Bone marrow (tissue), 2 donors: ENCODE measurements at regions not wholly inside any gene's neighbourhood (a gene's known extent, or its start where the extent isn't known, plus 50 kb on each side); places are given as distances from the start of the nearest gene placed in this dataset.
"Not testable (repeated sequence)": the region's sequence is repeated elsewhere in the genome, so short reads cannot be mapped to it uniquely, and the experiment has no call there.

Source experiments
- DNase-seq, 2 donors: peaks; one replicate each; lab custom pipeline; 2025; lab: John Stamatoyannopoulos, UW

DNA sequence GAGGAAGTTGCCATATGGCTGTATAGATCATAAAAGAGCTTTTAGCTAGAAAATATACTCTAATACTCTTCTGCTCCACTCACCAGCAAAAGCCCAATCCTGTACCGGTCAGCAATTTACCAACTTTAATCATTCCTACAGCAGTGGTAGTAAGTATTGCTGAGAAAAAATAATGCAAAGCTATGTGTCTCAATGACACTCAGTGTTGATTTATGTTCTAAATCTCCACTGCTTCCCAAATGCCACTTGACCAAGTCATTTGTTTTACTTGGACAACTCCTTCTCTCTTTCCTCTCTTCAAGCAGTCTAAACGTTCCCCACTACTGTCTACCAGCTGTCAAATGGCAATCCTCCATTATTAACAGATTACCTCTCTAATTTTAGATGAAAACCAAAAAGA, 201.8 kb upstream of the GK2 start:
- no peak for DNase-seq

DNA sequence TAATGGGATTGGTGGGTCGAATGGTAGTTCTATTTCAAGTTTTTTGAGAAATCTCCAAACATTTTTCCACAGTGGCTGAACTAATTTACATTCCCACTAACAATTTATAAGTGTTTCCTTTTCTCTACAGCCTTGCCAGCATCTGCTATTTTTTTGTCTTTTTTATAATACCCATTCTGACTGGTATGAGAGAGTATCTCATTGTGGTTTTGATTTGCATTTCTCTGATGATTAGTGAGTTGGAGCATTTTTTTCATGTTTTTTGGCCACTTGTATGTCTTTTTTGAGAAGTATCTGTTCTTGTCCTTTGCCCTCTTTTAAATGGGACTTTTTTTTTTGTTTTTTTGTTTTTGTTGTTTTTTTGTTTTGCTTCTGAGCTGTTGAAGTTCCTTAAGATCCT, 200.0 kb upstream of the GK2 start:
- no peak for DNase-seq

DNA sequence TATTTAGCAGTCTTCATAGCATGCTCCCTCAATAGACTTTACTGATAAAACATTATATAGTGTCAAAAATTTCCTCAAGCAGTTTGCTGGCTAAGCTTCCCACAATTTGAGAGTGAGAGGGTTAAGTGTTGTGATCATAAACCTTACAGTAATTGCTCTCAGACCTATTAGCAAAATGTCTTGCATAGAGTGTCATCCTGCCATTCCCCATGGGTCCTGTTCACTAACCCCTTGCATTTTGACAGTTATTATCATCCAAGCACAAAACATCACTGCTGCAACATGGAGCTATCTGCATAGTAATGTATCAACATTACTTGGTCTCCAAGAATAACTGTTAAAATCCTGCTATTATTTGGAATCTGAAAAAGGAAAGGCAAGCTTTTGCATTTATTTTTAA, 196.1 kb upstream of the GK2 start:
- DNase-seq, result no peak

DNA sequence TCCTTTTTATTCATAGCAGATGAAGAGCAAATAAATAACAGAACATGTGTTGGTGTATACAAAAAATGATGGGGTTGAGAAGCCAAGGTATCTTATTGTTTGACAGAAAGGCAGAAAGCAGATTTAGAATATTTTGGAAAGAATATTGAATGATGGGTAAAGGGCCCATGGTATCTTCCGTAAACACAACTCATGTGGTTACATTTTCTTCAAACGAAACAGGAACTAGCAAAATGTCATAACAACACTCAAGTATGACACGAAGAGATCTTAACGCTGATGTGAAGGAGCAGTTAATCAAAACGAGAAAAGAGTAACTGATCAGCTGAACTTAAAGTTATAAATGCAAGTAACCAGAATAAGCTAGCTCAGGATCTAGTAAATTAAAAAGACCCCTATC, 195.7 kb upstream of the GK2 start:
- peak in 1 of 2 donors; percentile 14 for DNase-seq

DNA sequence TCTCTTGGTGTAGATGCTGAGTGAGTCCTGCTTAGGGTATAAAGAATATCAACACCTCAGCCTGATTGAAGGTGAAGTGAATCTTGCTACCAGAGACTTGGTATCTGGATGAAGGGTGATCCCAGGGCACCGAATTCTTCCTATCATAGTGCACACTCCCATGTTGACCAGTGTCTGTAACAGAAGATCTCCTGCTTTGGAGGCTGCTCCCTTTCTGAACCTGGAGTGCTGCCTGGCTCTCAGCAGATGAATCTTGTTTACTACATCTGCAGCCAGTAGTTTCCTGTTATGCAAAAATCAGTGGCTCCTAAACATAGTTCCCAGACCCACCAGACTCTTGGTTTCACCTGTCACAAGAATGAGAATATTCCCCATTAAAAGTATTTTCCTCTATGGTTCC, 191.7 kb upstream of the GK2 start:
- no peak for DNase-seq

DNA sequence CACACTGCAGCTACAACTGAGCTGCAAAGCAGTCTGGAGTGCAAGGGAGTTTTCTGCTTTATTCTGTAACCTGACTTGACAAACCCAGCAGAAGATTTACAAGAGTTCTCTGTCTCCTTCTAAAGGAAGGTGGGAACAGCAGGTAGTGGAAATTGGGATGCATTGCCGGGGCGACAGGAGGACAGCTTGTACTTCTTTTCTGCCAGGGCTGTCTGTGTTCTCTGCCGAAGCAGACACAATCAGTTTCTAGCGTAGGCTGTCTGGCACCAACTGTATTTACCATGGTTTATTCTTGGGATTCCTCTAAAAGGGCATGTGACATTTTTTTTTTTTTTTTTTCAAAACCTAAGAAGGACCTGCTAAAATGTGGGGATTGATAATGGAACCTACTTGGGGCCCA, 190.8 kb upstream of the GK2 start:
- DNase-seq, result no peak

DNA sequence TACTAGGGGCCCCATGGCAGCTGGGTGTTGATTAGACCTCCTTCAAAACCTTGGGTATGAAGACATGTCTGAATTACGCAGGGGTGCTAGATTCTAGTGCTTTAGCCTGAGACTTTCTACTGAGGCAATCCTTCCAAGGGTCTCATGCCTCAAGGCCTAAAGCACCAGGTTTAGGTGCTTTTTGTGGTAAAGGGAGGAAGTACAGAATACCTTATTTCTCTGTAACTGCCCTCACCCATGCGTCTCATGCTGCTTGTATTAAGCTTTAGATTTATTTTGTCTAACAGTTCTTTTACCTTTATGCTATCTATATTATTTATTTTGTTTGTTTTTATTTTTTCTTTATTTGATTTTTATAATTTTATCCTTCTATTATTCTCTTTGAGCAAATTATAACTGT, 190.2 kb upstream of the GK2 start:
- DNase-seq, result no peak

DNA sequence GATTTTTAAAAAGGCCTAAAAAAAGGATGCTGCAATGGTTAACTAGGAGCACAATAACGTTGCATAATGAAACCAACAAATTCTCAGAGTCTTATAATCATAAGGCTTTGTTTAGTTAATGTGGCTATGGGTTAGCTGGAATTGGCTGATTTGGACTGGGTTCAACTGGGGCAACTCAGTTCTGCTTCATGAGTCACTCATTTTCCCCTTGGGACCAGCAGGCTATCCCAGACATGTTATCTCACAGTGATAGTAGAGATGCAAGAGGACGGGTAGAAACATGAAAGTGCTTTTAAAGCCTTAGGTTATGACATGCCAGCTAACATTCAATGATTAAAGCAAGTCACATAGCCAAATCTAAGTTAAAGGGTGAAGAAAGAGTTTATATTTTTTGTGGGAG, 189.2 kb upstream of the GK2 start:
- no peak for DNase-seq

DNA sequence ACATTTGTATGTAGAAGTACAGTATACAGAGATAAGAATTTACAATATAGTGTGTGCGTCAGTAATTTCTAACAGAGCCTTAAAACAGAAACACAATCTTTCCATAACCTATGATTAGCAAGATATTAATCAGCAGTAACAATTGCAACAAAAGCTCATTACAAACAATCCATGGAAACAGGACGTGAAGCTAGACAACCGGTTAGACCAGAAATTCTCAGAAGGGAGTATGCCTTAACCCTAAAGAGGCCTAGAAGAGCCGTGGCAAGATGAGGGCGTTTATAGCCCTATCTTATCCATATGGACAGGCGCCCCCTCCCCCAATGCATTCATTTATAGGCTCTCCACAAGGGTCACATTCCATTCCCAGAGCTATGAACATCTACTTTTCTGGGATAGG, 184.2 kb upstream of the GK2 start:
- DNase-seq, result not testable (repeated sequence)

DNA sequence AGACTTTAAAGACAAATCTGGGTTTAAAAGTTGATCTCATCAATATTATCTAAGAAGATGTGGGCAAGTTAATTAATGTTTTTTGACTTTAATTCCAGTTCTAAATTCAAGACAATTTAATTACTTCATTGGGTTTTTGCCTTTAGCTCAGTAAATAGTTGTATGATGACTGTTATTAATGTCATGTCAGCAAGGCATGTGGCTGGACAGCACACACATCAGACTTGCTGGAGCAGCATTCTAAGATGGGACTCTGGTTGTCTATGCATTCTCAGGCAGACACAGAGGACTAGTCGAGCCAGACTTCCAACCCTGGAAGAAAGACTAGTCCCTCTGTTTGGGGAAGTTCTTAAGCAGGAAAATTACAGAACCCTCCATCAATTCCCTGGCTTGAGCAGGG, 180.7 kb upstream of the GK2 start:
- no peak for DNase-seq

DNA sequence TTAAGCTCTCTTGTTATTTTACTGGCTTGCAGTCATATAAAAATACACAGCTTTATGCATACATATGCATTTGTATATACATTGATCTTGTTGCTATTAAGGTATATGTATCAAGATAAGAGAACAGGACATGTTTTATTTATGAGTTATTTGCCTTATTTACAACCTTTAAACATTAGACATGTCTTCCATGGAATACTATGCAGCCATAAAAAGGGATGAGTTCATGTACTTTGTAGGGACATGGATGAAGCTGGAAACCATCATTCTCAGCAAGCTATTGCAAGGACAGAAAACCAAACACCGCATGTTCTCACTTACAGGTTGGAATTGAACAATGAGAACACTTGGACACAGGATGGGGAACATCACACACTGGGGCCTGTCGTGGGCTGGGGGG, 179.2 kb upstream of the GK2 start:
- DNase-seq, result not testable (repeated sequence)

DNA sequence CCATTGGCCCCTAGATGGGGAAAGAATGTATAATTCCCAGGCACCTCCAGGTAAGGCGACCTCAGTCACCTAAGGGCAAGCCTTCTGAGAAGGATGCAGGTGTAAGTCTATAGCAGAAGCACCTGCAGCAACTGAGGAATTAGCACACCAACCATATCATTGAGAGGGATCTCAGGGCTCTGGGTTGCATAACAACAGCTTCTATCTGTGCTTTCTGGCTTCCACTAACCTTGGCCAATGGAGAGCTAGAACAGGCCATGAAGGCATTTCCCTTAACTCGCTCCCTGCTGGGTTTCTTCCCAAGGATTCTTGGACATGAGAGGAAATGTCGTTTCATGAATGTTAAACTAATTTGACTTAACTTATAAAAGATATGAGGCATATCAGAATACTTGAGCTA, 177.8 kb upstream of the GK2 start:
- no peak for DNase-seq

DNA sequence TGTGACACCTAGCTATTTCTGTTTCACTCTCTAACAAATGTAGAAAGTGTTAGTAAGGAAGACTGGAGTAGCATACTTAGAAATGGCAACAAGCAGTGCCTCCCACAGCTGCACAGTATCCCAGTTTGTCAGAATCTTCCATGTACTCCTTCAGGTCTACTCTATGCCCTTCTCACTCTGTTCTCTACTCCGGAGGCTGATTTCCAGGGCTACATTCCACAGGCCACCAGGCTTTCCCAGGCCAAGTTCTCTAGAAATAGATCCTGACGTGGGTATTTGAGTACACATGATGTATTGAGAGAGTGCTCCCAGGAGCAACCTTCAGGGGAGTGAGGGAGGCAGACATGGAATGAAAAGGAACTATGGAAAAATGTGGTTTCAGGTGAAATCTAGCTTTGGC, 177.3 kb upstream of the GK2 start:
- DNase-seq, result no peak

DNA sequence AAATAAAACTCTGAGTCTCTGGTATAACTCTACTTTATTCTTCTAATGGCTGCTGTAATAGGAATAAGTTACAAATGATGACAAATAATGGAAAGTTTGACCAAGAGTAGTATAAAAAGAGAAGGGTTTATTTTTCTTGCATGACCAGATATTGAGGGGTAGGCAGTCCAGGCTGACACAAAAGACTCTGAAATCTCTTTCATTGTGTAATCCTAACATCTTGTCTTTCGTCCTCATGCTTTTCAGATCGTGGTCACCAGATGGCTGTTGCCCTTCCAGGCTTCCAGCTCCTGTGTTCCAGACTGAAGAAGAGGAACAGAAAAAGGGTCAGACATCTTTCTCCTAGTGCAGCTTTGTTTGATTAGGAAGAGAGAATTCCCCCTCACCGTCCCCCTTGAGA, 176.9 kb upstream of the GK2 start:
- no peak for DNase-seq

DNA sequence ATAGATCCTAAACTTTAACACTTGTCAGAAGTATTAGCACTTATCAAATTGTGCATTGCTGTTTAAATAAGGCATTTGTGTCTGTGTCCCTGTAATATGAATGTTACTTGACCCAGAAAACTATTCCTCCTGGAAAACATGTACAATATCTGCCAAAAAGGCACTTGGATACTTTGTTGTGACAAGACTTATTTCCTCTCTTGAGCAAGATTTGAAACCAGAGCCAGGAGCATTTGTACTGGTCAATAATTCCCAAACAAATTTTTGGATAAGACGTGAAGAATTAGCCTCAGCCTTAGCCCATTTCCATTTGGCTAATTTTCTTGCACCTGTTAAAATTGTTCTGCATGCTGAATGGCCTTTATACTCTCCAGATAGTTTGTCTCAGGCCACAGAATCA, 176.3 kb upstream of the GK2 start:
- no peak for DNase-seq

DNA sequence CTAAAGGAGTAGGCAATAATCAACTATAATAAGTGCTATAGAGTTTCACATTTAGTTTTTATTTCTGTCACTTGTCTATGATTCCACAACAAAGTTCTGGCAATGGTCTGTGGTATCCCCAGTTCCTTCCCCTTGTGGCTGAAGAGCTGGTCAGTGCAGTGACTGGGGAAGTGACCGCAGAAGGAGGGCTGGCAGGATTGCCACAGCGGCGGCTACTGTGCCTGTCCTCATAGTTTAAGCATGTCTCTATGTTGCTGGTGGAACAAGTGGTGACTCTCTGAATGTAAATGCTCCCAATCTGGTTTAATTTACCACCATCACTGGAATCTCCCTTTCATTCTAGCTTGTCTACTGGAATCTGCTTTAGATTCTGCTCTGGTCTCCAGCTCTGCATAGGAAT, 170.6 kb upstream of the GK2 start:
- no peak for DNase-seq

DNA sequence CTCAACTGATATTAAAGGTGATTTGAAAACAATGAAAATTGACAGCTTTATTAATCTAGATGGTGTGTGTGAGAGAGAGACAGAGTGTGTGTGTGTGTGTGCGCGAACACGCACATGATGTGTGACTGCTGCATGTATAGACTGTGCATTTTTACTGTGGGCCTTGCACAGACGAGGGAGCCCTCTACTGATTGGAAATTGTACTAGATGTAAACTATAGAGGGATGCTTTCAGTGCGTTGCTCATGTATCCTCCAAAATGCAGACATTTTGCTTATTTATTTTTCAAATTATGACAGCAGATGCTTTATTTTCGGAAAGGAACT, 168.4 kb upstream of the GK2 start:
- peak in 1 of 2 donors; percentile 34 for DNase-seq

DNA sequence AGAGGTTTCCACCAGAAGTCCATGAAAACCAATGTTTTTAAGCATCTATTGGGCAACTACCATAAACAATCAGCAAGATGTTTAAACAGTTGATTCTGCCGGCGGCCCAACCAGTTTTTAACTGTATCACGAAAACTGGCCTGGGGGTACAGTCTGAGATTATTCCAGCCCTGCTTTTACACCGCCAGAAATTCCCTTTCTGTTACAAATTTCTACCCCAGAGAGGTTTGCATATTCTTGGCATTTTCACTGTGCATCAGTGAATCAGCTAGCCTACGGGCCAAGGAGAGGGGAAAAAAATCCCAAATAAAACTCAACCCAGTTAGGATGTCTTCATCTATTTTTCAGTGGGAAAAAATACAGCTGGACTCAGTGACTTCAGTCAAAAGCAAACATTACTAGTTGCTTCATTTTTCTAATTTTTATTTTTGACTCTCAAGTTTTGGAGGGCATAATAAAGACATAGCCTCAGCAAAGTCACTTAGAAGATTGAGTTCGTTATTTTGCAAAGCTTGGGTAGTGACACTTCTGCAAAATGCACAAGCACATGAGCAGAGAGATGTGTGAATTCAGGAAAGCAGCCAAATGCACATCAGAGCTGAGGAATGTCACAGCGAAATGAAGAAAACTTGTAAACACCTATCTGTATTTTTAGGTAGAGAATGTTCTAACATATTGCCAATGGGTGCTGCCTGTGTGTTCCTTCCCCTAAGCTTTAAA, 167.8 kb upstream of the GK2 start:
- DNase-seq, result no peak

DNA sequence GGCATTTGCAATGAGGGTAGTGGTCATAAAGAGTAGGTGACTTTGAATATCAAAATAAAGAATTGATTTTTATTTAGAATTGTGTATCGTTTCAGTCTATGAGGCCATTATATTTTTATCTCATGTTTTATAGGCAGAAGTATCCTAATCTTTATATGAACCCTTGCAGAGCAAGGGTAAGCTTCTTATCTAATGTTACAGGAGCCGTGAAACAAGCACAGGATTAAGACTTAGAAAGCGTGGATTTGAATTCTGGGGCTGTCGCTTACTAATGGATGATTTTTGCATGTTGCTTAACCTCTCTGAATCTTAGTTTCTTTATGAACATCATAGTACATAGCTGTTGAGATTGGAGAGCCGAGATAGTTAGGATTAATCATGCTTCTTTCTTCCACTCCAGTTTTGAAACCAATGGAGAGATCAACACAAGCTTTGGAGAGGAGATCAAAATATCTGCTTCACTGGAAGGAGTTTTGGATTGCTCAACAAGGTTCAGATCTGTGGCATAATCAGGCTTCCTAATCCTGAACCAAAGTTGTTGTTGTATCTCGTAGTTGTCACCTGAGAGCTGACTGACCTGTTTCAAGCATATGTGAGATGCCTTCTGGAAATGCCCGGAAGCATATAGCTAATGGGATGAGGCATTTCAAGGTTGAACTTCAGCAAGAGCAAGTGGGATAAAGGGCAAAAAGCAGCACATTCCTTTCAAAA, 166.9 kb upstream of the GK2 start:
- DNase-seq, result no peak

DNA sequence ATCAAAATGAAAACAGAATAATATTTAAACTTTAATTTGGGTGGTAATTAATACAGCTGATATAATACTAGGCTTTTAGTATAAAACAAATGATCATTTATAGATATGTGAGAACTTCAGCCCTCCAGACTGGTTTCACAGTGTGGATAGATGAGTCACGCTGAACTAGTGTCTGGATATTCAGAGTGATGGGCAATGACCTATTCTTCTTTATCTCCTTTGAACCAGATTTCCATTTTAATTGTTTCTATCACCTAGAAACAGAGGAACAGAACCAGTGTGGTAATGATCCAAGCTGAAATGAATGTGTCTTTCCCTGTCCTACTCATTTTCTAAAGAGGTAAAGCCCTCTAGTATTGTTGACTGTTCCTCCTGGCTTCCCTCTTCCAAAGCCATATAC, 155.2 kb upstream of the GK2 start:
- DNase-seq, result no peak

DNA sequence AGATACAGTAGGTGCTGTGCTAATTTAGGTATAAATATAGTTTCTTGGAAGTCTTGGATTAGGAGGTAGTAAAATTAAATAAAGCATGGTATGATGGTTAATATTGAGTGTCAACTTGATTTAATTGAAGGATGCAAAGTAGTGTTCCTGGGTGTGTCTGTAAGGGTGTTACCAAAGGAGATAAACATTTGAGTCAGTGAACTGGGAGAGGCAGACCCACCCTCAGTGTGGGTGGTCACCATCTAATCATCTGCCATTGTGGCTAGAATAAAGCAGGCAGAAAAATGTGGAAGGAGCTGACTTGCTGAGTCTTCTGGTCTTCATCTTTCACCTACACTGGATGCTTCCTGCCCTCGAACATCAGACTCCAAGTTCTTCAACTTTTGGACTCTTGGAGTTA, 153.7 kb upstream of the GK2 start:
- DNase-seq, result no peak

DNA sequence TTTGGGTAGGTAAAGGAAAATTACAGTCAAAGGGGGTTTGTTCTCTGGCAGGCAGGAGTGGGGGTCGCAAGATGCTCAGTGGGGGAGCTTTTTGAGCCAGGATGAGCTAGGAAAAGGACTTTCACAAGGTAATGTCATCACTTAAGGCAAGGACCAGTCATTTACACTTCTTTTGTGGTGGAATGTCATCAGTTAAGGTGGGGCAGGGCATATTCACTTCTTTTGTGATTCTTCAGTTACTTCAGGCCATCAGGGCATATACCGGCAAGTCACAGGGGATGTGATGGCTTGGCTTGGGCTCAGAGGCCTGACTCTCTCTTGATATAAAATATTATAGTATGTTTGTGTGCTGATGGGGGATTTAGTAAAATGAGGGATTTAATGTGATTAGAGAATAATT, 151.4 kb upstream of the GK2 start:
- DNase-seq, result not testable (repeated sequence)

DNA sequence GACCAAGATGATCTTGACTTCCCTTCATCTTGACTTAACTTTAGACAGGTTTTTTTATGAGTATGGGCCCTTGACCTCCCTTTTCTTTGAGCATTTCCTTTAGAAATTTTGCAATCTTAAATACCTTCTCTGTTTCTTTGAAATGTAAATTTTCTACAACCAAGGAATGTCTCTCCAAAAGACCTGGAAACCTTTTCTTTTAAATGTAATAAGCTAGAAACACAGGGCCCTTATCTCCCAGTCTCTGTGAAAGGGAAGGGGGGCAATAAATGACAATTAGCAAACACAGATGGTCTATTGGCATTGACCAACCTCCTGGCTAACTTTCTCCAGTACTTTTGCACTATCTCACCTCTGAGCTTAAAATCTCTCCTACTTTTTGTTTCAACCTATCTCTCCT, 144.3 kb upstream of the GK2 start:
- DNase-seq, result no peak

DNA sequence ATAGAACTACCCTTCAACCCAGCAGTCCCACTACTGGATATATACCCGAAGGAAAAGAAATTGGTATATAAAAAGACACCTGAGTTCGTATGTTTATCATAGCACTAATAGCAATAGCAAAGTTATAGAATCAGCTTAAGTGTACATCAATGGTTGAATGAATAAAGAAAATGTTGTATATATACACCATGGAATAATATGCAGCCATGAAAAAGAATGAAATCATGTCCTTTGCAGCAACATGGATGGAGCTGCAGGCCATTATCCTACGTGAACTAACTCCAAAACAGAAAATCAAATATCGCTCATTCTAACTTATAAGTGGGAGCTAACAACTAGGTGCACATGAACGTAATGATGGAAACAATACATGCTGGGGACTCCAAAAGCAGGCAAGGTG, 143.5 kb upstream of the GK2 start:
- no peak for DNase-seq
